CD14-positive monocyte (primary cell): ENCODE measurements at regions not wholly inside any gene's neighbourhood (a gene's known extent, or its start where the extent isn't known, plus 50 kb on each side); places are given as distances from the start of the nearest gene placed in this dataset.

Source experiments
- DNase-seq, 3 donors: peaks; one replicate each; pipeline ENCODE4 v3.0.0-alpha.2; 2011 to 2022
- H2AFZ ChIP-seq: 2 replicates; pipeline ENCODE4 v1.6.0; 2012; ENCODE audit warnings: mild to moderate bottlenecking, low read depth, low read length, inconsistent platforms; ENCODE audit not compliant: insufficient read depth, poor library complexity, severe bottlenecking
- H3K27ac ChIP-seq, 2 donors: 1 replicate in 1 of 2; 2 replicates in 1 of 2; pipeline ENCODE4 v1.5.1; 2012 to 2013; ENCODE audit warnings: low read length in 2 of 2, control low read depth in 1 of 2, inconsistent platforms in 1 of 2, low read depth in 1 of 2, mild to moderate bottlenecking in 1 of 2
- H3K27me3 ChIP-seq, 2 donors: one replicate each; pipeline versions ENCODE4 v1.6.0 to v1.6.1; 2011 to 2013; ENCODE audit warnings: low read length in 2 of 2; ENCODE audit not compliant: control insufficient read depth in 2 of 2, insufficient read depth in 2 of 2
- H3K36me3 ChIP-seq, 2 donors: replicated peaks in 1 of 2; 1 replicate in 1 of 2; 2 replicates in 1 of 2; pipeline versions ENCODE4 v1.5.1 to v1.6.1; 2012 to 2013; ENCODE audit warnings: low read length in 2 of 2, control low read depth in 1 of 2, inconsistent platforms in 1 of 2, mild to moderate bottlenecking in 1 of 2; ENCODE audit not compliant: insufficient read depth in 2 of 2, control insufficient read depth in 1 of 2
- H3K4me1 ChIP-seq, 2 donors: 1 replicate in 1 of 2; 2 replicates in 1 of 2; pipeline versions ENCODE4 v1.5.1 to v1.6.1; 2012 to 2013; ENCODE audit warnings: low read length in 2 of 2, control low read depth in 1 of 2, inconsistent platforms in 1 of 2, mild to moderate bottlenecking in 1 of 2, moderate library complexity in 1 of 2; ENCODE audit not compliant: insufficient read depth in 2 of 2, control insufficient read depth in 1 of 2
- H3K4me2 ChIP-seq: replicated peaks from 2 replicates; pipeline ENCODE3; 2012; ENCODE audit warnings: low read length, moderate library complexity, mild to moderate bottlenecking; ENCODE audit not compliant: poor library complexity, severe bottlenecking; ENCODE audit errors: extremely low read depth
- H3K4me3 ChIP-seq, 3 experiments: fragments of 200-600 bp in 1 of 3; sonication (generic) in 1 of 3; replicated peaks in 1 of 3; 1 replicate in 2 of 3; 2 replicates in 1 of 3; pipeline ENCODE4 v1.5.1; 2011 to 2013; ENCODE audit warnings: low read length in 3 of 3, mild to moderate bottlenecking in 3 of 3, control low read depth in 2 of 3, low read depth in 2 of 3, inconsistent platforms in 1 of 3, moderate library complexity in 1 of 3
- H3K79me2 ChIP-seq: 2 replicates; pipeline ENCODE4 v1.6.0; 2012; ENCODE audit warnings: mild to moderate bottlenecking, control low read depth, inconsistent platforms, low read length, moderate library complexity; ENCODE audit not compliant: insufficient read depth
- H3K9ac ChIP-seq: 2 replicates; pipeline ENCODE4 v1.6.0; 2017; ENCODE audit warnings: low read length, mild to moderate bottlenecking; ENCODE audit not compliant: insufficient read depth, poor library complexity, severe bottlenecking
- H3K9me3 ChIP-seq, 2 donors: replicated peaks in 1 of 2; 1 replicate in 1 of 2; 2 replicates in 1 of 2; pipeline versions ENCODE4 v1.5.1 to v1.6.1; 2012 to 2013; ENCODE audit warnings: low read length in 2 of 2, control low read depth in 1 of 2; ENCODE audit not compliant: control insufficient read depth in 1 of 2, insufficient read depth in 1 of 2
- H4K20me1 ChIP-seq: 2 replicates; pipeline ENCODE4 v1.6.0; 2012; ENCODE audit warnings: mild to moderate bottlenecking, low read length, control low read depth, moderate library complexity; ENCODE audit not compliant: insufficient read depth
- H3K27ac Mint-ChIP-seq, 7 donors: one replicate each; pipeline ENCODE4 v1.8.0; 2020; ENCODE audit warnings: mild to moderate bottlenecking in 7 of 7, mixed read lengths in 7 of 7, moderate library complexity in 6 of 7, inconsistent platforms in 2 of 7
- H3K27me3 Mint-ChIP-seq, 3 donors: one replicate each; pipeline ENCODE4 v1.8.0; 2021 to 2022; ENCODE audit warnings: low read depth in 3 of 3, mild to moderate bottlenecking in 3 of 3, mixed read lengths in 3 of 3, moderate library complexity in 3 of 3, inconsistent platforms in 1 of 3
- H3K36me3 Mint-ChIP-seq, 2 donors: one replicate each; pipeline ENCODE4 v1.8.0; 2020; ENCODE audit warnings: mixed read lengths in 2 of 2, inconsistent platforms in 1 of 2, mild to moderate bottlenecking in 1 of 2
- H3K4me1 Mint-ChIP-seq: one replicate; pipeline ENCODE4 v1.8.0; 2020; ENCODE audit warnings: mild to moderate bottlenecking, mixed read lengths
- H3K4me3 Mint-ChIP-seq, 2 donors: one replicate each; pipeline ENCODE4 v1.8.0; 2020; ENCODE audit warnings: mild to moderate bottlenecking in 2 of 2, mixed read lengths in 2 of 2, moderate library complexity in 1 of 2
- H3K9me3 Mint-ChIP-seq, 7 donors: one replicate each; pipeline ENCODE4 v1.8.0; 2020 to 2022; ENCODE audit warnings: mixed read lengths in 7 of 7, mild to moderate bottlenecking in 6 of 7, moderate library complexity in 6 of 7, inconsistent platforms in 2 of 7
- WGBS: methylation state at CpG from one replicate; pipeline ENCODE4 v1.1.5; 2013; ENCODE audit warnings: missing lambda C conversion rate; ENCODE audit not compliant: insufficient coverage; 5-methylcytosine and 5-hydroxymethylcytosine counted together
- intact Hi-C, 2 donors: fragments of 100-400 bp; cut with micrococcal nuclease; formaldehyde crosslinking; loops; one replicate each; pipeline versions ENCODE4 v1.15.0 to v1.15.1; 2023
- TF ChIP-seq, protein P1 (sequence below): fragments of 200-600 bp; IDR thresholded peaks from one replicate; pipeline ENCODE4 v1.8.0; 2022; ENCODE audit warnings: antibody characterized with exemption, mild to moderate bottlenecking

DNA sequence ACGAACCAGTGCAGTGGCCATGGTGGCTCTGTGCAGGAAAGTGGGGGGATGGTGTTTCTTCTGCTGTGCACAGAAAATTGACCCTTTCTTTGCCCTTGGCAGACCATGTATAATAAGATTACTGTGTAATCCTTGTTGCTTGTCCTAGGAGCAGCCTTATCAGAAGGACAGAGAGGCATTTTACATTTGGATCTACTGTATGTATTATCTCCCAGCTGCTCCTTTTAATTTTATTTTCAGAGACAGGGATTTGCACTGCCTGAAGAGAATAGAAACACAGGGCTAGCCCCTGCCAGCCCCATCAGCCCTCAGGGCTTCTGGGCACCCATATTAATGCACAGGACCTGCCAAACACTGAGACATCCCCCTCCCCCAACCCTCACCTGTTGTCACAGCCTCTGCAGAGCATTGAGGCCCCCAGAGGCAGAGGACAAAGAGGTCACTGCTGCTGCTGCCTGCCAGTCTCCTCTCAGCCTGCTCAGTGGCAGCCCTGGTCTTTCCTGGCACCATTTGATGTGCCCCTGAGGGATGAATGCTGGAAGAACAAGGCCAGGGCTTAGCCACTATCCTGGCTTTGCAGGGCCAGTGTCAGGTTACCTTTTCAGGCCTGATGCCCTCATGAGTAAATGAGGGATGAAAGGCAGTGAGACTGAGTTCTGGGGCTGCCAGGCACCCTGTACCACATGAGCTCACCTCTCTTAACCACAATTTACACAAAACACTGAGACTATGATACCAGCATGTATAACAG lies 533.4 kb downstream of the NTRK3 start:
- Mint-ChIP-seq H3K4me3 (no peak overlapping the region), H3K36me3 (no peaks in the 10 kb centered on the region), H3K4me1 (peaks cover 14% of the 10 kb centered on the region), H3K27ac (no peak overlapping the region), H3K9me3 (peaks cover 0 to 5% (median 0%) of the 10 kb centered on the region in 7 donors), H3K27me3 (peaks cover 2 to 7% (median 5%) of the 10 kb centered on the region in 3 donors)
- Histone ChIP-seq H3K4me2 (no peak overlapping the region), H3K36me3 (no peaks in the 10 kb centered on the region), H3K9ac (no peak overlapping the region), H3K27ac (no peak overlapping the region), H3K27me3 (no peaks in the 10 kb centered on the region), H3K4me3 (no peak overlapping the region), H3K4me1 (peaks cover 13 to 15% of the 10 kb centered on the region in 2 donors), H3K9me3 (no peaks in the 10 kb centered on the region), H2AFZ (no peak overlapping the region), H3K79me2 (no peaks in the 10 kb centered on the region), H4K20me1 (no peaks in the 10 kb centered on the region)
- DNase-seq, result no peak
- intact Hi-C loops, result no loop called here
- no CpG with 5 or more reads among the region's 1 CpG for WGBS
- TF ChIP-seq, protein P1, sequence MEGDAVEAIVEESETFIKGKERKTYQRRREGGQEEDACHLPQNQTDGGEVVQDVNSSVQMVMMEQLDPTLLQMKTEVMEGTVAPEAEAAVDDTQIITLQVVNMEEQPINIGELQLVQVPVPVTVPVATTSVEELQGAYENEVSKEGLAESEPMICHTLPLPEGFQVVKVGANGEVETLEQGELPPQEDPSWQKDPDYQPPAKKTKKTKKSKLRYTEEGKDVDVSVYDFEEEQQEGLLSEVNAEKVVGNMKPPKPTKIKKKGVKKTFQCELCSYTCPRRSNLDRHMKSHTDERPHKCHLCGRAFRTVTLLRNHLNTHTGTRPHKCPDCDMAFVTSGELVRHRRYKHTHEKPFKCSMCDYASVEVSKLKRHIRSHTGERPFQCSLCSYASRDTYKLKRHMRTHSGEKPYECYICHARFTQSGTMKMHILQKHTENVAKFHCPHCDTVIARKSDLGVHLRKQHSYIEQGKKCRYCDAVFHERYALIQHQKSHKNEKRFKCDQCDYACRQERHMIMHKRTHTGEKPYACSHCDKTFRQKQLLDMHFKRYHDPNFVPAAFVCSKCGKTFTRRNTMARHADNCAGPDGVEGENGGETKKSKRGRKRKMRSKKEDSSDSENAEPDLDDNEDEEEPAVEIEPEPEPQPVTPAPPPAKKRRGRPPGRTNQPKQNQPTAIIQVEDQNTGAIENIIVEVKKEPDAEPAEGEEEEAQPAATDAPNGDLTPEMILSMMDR, result no peak

- no peak overlapping the region for H3K27ac ChIP-seq
- Mint-ChIP-seq H3K36me3 (no peaks in the 10 kb centered on the region), H3K4me3 (no peak overlapping the region), H3K4me1 (peaks cover 14% of the 10 kb centered on the region), H3K9me3 (peaks cover 0 to 5% (median 0%) of the 10 kb centered on the region in 7 donors), H3K27ac (no peak overlapping the region), H3K27me3 (peaks cover 3 to 7% (median 5%) of the 10 kb centered on the region in 3 donors)
- H3K4me2 ChIP-seq, result no peak overlapping the region
- H3K9ac ChIP-seq, result no peak overlapping the region
- no peak for DNase-seq
- no peaks in the 10 kb centered on the region for H4K20me1 ChIP-seq
- no peak overlapping the region for H2AFZ ChIP-seq
- H3K27me3 ChIP-seq, result no peaks in the 10 kb centered on the region
- 83% methylated on average over 2 of the region's 3 CpGs for WGBS
- H3K79me2 ChIP-seq, result no peaks in the 10 kb centered on the region
- H3K9me3 ChIP-seq, result no peaks in the 10 kb centered on the region
- no peaks in the 10 kb centered on the region for H3K36me3 ChIP-seq
- H3K4me1 ChIP-seq, result peaks cover 13 to 15% of the 10 kb centered on the region in 2 donors
- H3K4me3 ChIP-seq, result no peak overlapping the region
- intact Hi-C loops, result no loop called here
- TF ChIP-seq, protein P1, result no peak
Observed at GRCh38 chr15:87720235-87720634, 536.3 kb downstream of the NTRK3 start.
